RWPE2 (cell line): ENCODE measurements at regions not wholly inside any gene's neighbourhood (a gene's known extent, or its start where the extent isn't known, plus 50 kb on each side); places are given as distances from the start of the nearest gene placed in this dataset.

Experiments used
- ATAC-seq: fragments of 200-7000 bp; cut with Tn5 transposase; 3 replicates; pipeline ENCODE4 v1.9.1; 2021; ENCODE audit warnings: low read depth
- DNase-seq: peaks from one replicate; pipeline ENCODE4 v3.0.0-alpha.2; 2020; ENCODE audit warnings: low spot score
- H3K27ac ChIP-seq: fragments of 450-650 bp; 2 replicates; pipeline ENCODE4 v1.5.1; 2017; ENCODE audit warnings: mild to moderate bottlenecking; ENCODE audit not compliant: poor library complexity, severe bottlenecking
- H3K27me3 ChIP-seq: fragments of 250-450 bp; sonication (Bioruptor Pico); 2 replicates; pipeline ENCODE4 v1.5.1; 2021; ENCODE audit warnings: mild to moderate bottlenecking, moderate library complexity; ENCODE audit not compliant: insufficient read depth, poor library complexity, severe bottlenecking
- H3K36me3 ChIP-seq: fragments of 250-450 bp; sonication (Bioruptor Pico); 2 replicates; pipeline ENCODE4 v1.5.1; 2020; ENCODE audit warnings: low read depth, mild to moderate bottlenecking, moderate library complexity
- H3K4me1 ChIP-seq: fragments of 250-450 bp; sonication (Bioruptor Pico); 2 replicates; pipeline ENCODE4 v1.5.1; 2021; ENCODE audit warnings: mild to moderate bottlenecking, moderate library complexity; ENCODE audit not compliant: insufficient read depth, poor library complexity, severe bottlenecking
- H3K4me3 ChIP-seq: fragments of 250-450 bp; sonication (Bioruptor Pico); 2 replicates; pipeline ENCODE4 v1.5.1; 2021; ENCODE audit warnings: mild to moderate bottlenecking, moderate library complexity; ENCODE audit not compliant: severe bottlenecking
- H3K9me3 ChIP-seq: fragments of 250-450 bp; sonication (Bioruptor Pico); 2 replicates; pipeline ENCODE4 v1.5.1; 2021; ENCODE audit warnings: mild to moderate bottlenecking, moderate library complexity; ENCODE audit not compliant: severe bottlenecking
- CTCF ChIP-seq: fragments of 450-650 bp; IDR thresholded peaks from one replicate; pipeline ENCODE4 v1.5.1; 2017; ENCODE audit warnings: mild to moderate bottlenecking, moderate library complexity; ENCODE audit not compliant: poor library complexity, severe bottlenecking

DNA sequence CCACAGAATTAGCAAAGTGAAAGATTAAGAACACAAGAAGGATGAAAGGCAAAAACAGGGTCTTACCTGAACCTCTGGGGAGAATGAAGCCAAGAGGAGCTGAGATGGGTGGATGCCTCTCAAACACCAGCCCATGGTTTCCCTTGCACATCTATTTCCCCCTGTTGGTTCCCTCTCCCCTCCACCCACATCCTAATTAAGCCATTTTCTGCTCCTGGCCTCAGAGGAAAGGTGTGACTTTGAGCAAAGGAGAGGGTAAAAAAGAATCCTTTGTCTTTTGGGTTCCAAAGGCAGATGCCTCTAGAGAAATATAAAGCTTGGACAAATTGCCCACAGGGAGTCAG is 214.9 kb downstream of the RAP2A start:
- H3K27me3 ChIP-seq = no peaks in the 10 kb centered on the region
- H3K36me3 ChIP-seq = no peaks in the 10 kb centered on the region
- no peaks in the 10 kb centered on the region for H3K4me1 ChIP-seq
- ATAC-seq = no peak
- no peak for TF ChIP-seq CTCF
- H3K27ac ChIP-seq = no peak overlapping the region
- H3K4me3 ChIP-seq = no peak overlapping the region
- H3K9me3 ChIP-seq = no peaks in the 10 kb centered on the region
- DNase-seq = no peak

DNA sequence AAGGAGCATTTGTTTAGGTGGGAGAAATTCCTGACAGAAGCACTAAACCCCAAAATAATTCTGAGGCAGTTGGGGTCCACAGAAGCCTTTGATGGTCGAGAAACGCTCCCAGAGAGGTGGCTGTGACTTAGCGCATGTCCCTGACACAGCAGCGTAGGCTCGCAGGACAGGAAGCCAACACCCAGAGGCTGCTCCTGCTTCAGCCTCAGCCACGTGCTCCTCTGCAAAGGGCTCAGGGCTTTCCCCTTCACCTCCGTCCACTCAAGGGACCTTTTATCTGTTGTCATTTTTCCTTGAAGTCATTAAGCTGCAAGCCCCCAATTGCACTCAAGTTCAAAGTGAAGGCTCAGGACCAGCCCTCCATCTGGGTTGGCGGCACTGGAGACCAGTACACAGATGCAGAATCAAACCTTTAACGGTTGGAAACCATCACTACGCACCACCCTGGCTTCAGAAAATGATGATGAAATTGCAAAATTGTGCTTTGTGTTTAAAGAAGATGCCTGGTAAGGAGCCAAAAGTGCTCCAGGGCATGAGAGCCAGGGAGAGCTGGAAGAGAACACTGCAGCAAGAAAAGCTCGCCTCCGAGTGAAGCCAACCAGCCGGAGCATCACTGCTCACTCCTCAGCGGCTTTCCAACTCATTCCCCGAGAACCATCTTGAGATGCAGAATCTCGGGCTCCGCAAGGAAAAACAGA is 219.6 kb downstream of the RAP2A start:
- Histone ChIP-seq H3K36me3 (no peaks in the 10 kb centered on the region), H3K4me1 (no peaks in the 10 kb centered on the region), H3K9me3 (no peaks in the 10 kb centered on the region), H3K27me3 (no peaks in the 10 kb centered on the region), H3K4me3 (no peak overlapping the region), H3K27ac (no peak overlapping the region)
- DNase-seq = no peak
- TF ChIP-seq CTCF = no peak
- no peak for ATAC-seq

GRCh38 chr13:97654236-97654635 is 220.3 kb downstream of the RAP2A start:
- Histone ChIP-seq H3K36me3 (no peaks in the 10 kb centered on the region), H3K4me1 (no peaks in the 10 kb centered on the region), H3K9me3 (no peaks in the 10 kb centered on the region), H3K27ac (no peak overlapping the region), H3K4me3 (no peak overlapping the region), H3K27me3 (no peaks in the 10 kb centered on the region)
- DNase-seq (no peak), ATAC-seq (no peak)
- no peak for TF ChIP-seq CTCF

DNA sequence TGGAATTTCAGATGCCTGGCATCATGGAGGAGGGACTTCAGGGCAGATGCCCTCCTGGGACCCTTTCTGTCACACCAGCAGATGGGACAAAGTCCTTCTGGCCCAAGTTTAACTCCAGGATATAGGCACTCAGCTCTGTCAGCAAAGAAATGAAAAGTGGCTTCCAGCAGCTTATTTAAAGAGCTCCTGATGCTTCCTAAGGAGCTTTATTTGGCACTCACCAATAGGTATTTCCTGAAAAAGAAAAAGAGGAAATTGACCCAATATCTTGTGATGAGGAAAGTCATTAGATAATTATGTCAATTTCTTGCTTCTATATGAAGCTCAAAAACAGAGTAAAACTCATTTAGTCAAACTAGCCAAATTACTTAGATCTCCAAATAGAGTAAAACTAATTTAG is 224.6 kb downstream of the RAP2A start:
- Histone ChIP-seq H3K4me3 (no peak overlapping the region), H3K4me1 (no peaks in the 10 kb centered on the region), H3K36me3 (no peaks in the 10 kb centered on the region), H3K27ac (no peak overlapping the region), H3K9me3 (no peaks in the 10 kb centered on the region), H3K27me3 (peaks cover 3% of the 10 kb centered on the region)
- ATAC-seq = no peak
- TF ChIP-seq CTCF = no peak
- DNase-seq = no peak

DNA sequence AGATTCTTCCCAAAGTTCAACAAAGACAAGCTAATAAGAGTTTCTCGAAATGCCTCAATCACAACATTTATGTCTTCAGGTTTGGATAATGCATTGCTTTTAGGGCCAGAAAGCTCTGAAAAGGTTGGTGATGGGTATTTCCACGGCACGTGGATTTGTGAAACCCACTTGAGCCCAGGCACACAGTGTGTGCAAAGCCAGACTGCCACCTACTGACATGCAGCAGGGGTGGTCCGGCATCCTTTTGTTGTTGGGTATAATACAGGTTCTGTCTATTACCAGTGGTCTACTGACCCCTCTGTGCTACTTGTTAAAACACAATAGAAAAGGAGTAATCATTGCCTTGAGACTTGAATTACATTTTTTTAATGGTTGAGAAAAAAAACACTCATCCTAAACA is 225.6 kb downstream of the RAP2A start:
- no peaks in the 10 kb centered on the region for H3K4me1 ChIP-seq
- DNase-seq (no peak), ATAC-seq (no peak)
- no peaks in the 10 kb centered on the region for H3K36me3 ChIP-seq
- H3K27ac ChIP-seq = no peak overlapping the region
- no peaks in the 10 kb centered on the region for H3K9me3 ChIP-seq
- peaks cover 3% of the 10 kb centered on the region for H3K27me3 ChIP-seq
- TF ChIP-seq CTCF = peak; percentile 10
- H3K4me3 ChIP-seq = no peak overlapping the region
